IMR-90 (cell line): ENCODE measurements at regions not wholly inside any gene's neighbourhood (a gene's known extent, or its start where the extent isn't known, plus 50 kb on each side); places are given as distances from the start of the nearest gene placed in this dataset.
A peak's percentile ranks its signal among the peaks of the same experiment; 100 is the strongest.

ENCODE experiments used
- ATAC-seq: fragments of 200-7000 bp; cut with Tn5 transposase; 2 replicates; pipeline ENCODE4 v1.9.1; 2020; ENCODE audit warnings: low read depth, mild to moderate bottlenecking, moderate library complexity
- BruUV-seq: library from RNA; stranded (reverse); fragments of 400-500 nt; replicated peaks from 2 replicates; lab custom pipeline; 2021; lab: Mats Ljungman, UMichigan
- CTCF ChIA-PET: fragments of 300-600 bp; formaldehyde crosslinking; extraction: SDS; loops from one replicate; lab custom pipeline; 2021; ENCODE audit warnings: antibody characterized with exemption; lab: Yijun Ruan, JAX
- POLR2A ChIA-PET: fragments of 300-600 bp; sonication (Branson Sonifier 250); formaldehyde crosslinking; loops from one replicate; lab custom pipeline; 2022; ENCODE audit warnings: antibody characterized with exemption; ENCODE audit not compliant: unreplicated experiment; lab: Charles Lee
- DNase-seq: peaks from one replicate; pipeline ENCODE4 v3.0.0; 2013
- H2AFZ ChIP-seq: replicated peaks from 2 replicates; pipeline ENCODE3; 2013; ENCODE audit warnings: low read length, mild to moderate bottlenecking; ENCODE audit not compliant: poor library complexity
- H2AK5ac ChIP-seq: 2 replicates; pipeline ENCODE4 v1.6.1; 2013; ENCODE audit warnings: low read depth, low read length, inconsistent platforms
- H2AK9ac ChIP-seq: replicated peaks from 2 replicates; pipeline ENCODE3; 2013; ENCODE audit warnings: mild to moderate bottlenecking, low read depth, low read length, moderate library complexity; ENCODE audit not compliant: poor library complexity
- H2BK120ac ChIP-seq: 2 replicates; pipeline ENCODE4 v1.6.1; 2013; ENCODE audit warnings: low read depth, low read length, inconsistent platforms
- H2BK15ac ChIP-seq: 3 replicates; pipeline ENCODE4 v1.6.1; 2013; ENCODE audit warnings: low read depth, low read length, inconsistent platforms
- H2BK20ac ChIP-seq: 2 replicates; pipeline ENCODE4 v1.6.1; 2013; ENCODE audit warnings: low read depth, mild to moderate bottlenecking, inconsistent platforms, low read length, moderate library complexity
- H2BK5ac ChIP-seq: 2 replicates; pipeline ENCODE4 v1.6.1; 2013; ENCODE audit warnings: mild to moderate bottlenecking, low read depth, low read length, inconsistent platforms; ENCODE audit not compliant: poor library complexity, severe bottlenecking
- H3K14ac ChIP-seq: replicated peaks from 2 replicates; pipeline ENCODE4 v1.6.1; 2013; ENCODE audit warnings: low read depth, low read length, inconsistent platforms
- H3K18ac ChIP-seq: 2 replicates; pipeline ENCODE4 v1.6.1; 2013; ENCODE audit warnings: low read depth, low read length, control low read depth
- H3K23ac ChIP-seq: 2 replicates; pipeline ENCODE4 v1.6.1; 2013; ENCODE audit warnings: low read depth, low read length, inconsistent platforms
- H3K27ac ChIP-seq: 2 replicates; pipeline ENCODE4 v1.5.1; 2013; ENCODE audit warnings: mild to moderate bottlenecking, control low read depth, low read length; ENCODE audit not compliant: insufficient read depth
- H3K27me3 ChIP-seq: 2 replicates; pipeline ENCODE4 v1.6.1; 2013; ENCODE audit warnings: low read length; ENCODE audit not compliant: control insufficient read depth, insufficient read depth
- H3K36me3 ChIP-seq: 2 replicates; pipeline ENCODE4 v1.6.1; 2013; ENCODE audit warnings: low read length, mixed read lengths; ENCODE audit not compliant: control insufficient read depth, insufficient read depth
- H3K4ac ChIP-seq: 2 replicates; pipeline ENCODE4 v1.6.1; 2013; ENCODE audit warnings: low read depth, low read length, inconsistent platforms
- H3K4me1 ChIP-seq: 2 replicates; pipeline ENCODE4 v1.6.1; 2013; ENCODE audit warnings: low read length, mixed read lengths; ENCODE audit not compliant: control insufficient read depth, insufficient read depth
- H3K4me2 ChIP-seq: 2 replicates; pipeline ENCODE4 v1.6.1; 2013; ENCODE audit warnings: low read depth, mild to moderate bottlenecking, control low read depth, low read length, moderate library complexity
- H3K4me3 ChIP-seq: 2 replicates; pipeline ENCODE4 v1.5.1; 2013; ENCODE audit warnings: low read depth, mild to moderate bottlenecking, control low read depth, low read length, moderate library complexity; ENCODE audit not compliant: insufficient read depth
- H3K56ac ChIP-seq: 2 replicates; pipeline ENCODE4 v1.6.1; 2013; ENCODE audit warnings: low read length, inconsistent platforms; ENCODE audit not compliant: insufficient read depth; ENCODE audit errors: extremely low read depth
- H3K79me1 ChIP-seq, 2 experiments: 2 replicates each; pipeline ENCODE4 v1.6.1; 2013; ENCODE audit warnings: low read length in 2 of 2, inconsistent platforms in 1 of 2, low read depth in 1 of 2
- H3K9ac ChIP-seq: 2 replicates; pipeline ENCODE4 v1.6.1; 2013; ENCODE audit warnings: low read depth, low read length, control low read depth
- H3K9me1 ChIP-seq: 2 replicates; pipeline ENCODE4 v1.6.1; 2013; ENCODE audit warnings: low read length, inconsistent platforms; ENCODE audit not compliant: insufficient read depth
- H3K9me3 ChIP-seq: 2 replicates; pipeline ENCODE4 v1.6.1; 2013; ENCODE audit warnings: low read length; ENCODE audit not compliant: control insufficient read depth, insufficient read depth
- H4K20me1 ChIP-seq: 2 replicates; pipeline ENCODE4 v1.6.1; 2013; ENCODE audit warnings: low read length, inconsistent platforms; ENCODE audit not compliant: insufficient read depth
- H4K5ac ChIP-seq: 2 replicates; pipeline ENCODE4 v1.6.1; 2013; ENCODE audit warnings: mild to moderate bottlenecking, low read depth, low read length, control low read depth
- H4K8ac ChIP-seq, 2 experiments: 2 replicates each; pipeline ENCODE4 v1.6.1; 2013; ENCODE audit warnings: low read depth in 2 of 2, low read length in 2 of 2, control low read depth in 1 of 2, inconsistent platforms in 1 of 2
- H4K91ac ChIP-seq: 2 replicates; pipeline ENCODE4 v1.6.1; 2013; ENCODE audit warnings: low read depth, low read length, inconsistent platforms; ENCODE audit not compliant: insufficient read depth
- CEBPB ChIP-seq: IDR thresholded peaks from 2 replicates; pipeline ENCODE4 v1.6.1; 2012; ENCODE audit warnings: low read depth, low read length, improper control_type of control experiment
- CHD1 ChIP-seq: IDR thresholded peaks from 2 replicates; pipeline ENCODE4 v1.6.1; 2012; ENCODE audit warnings: low read depth, low read length, improper control_type of control experiment
- FOS ChIP-seq: fragments of 150-350 bp; IDR thresholded peaks from 2 replicates; pipeline ENCODE4 v1.6.1; 2016; ENCODE audit warnings: low read depth, low read length
- MAFK ChIP-seq: IDR thresholded peaks from 2 replicates; pipeline ENCODE4 v1.6.1; 2012; ENCODE audit warnings: low read depth, low read length, improper control_type of control experiment
- MAZ ChIP-seq: IDR thresholded peaks from 2 replicates; pipeline ENCODE4 v1.6.1; 2012; ENCODE audit warnings: low read depth, mild to moderate bottlenecking, low read length, improper control_type of control experiment, moderate library complexity, borderline replicate concordance
- MXI1 ChIP-seq: IDR thresholded peaks from 2 replicates; pipeline ENCODE4 v1.6.1; 2012; ENCODE audit warnings: low read depth, mild to moderate bottlenecking, low read length, moderate library complexity, borderline replicate concordance
- NFE2L2 ChIP-seq: fragments of 150-350 bp; IDR thresholded peaks from 2 replicates; pipeline ENCODE4 v1.6.1; 2016; ENCODE audit warnings: low read depth, mild to moderate bottlenecking, low read length
- POLR2A ChIP-seq: IDR thresholded peaks from 2 replicates; pipeline ENCODE4 v1.6.1; 2012; ENCODE audit warnings: mild to moderate bottlenecking, low read depth, low read length
- RCOR1 ChIP-seq: IDR thresholded peaks from 2 replicates; pipeline ENCODE4 v1.6.1; 2012; ENCODE audit warnings: mild to moderate bottlenecking, low read length, improper control_type of control experiment; ENCODE audit not compliant: insufficient replicate concordance
- SMC3 ChIP-seq: fragments of 150-350 bp; IDR thresholded peaks from 2 replicates; pipeline ENCODE4 v1.6.1; 2016; ENCODE audit warnings: low read depth, mild to moderate bottlenecking, antibody characterized with exemption, low read length, moderate library complexity
- WGBS, 2 experiments: methylation state at CpG; one replicate each; pipeline versions ENCODE4 v1.1.5 to v1.1.7; 2013; ENCODE audit warnings: missing lambda C conversion rate in 2 of 2; ENCODE audit not compliant: insufficient read length in 1 of 2; ENCODE audit errors: extremely low coverage in 2 of 2; 5-methylcytosine and 5-hydroxymethylcytosine counted together
- dilution Hi-C: fragments of 300-500 bp; cut with HindIII; formaldehyde crosslinking; loops from one replicate; pipeline ENCODE4 v1.14.3; 2018; ENCODE audit warnings: low sequenced_read_pairs; ENCODE audit not compliant: unreplicated experiment
- in situ Hi-C: fragments of 300-500 bp; cut with MboI; formaldehyde crosslinking; loops from 3 replicates; pipeline ENCODE4 v1.14.3; 2019; ENCODE audit warnings: low sequenced_read_pairs, inconsistent platforms, mixed read lengths
- intact Hi-C: fragments of 100-400 bp; cut with micrococcal nuclease; formaldehyde crosslinking; loops from 2 replicates; pipeline ENCODE4 v1.10.0; 2022
- TF ChIP-seq, protein P1 (sequence below): fragments of 150-350 bp; IDR thresholded peaks from 2 replicates; pipeline ENCODE4 v1.6.1; 2016; ENCODE audit warnings: low read depth, mild to moderate bottlenecking, low read length, moderate library complexity, borderline replicate concordance
- TF ChIP-seq, protein P2 (sequence below): conservative IDR thresholded peaks from 2 replicates; pipeline ENCODE4 v1.5.1; 2012; ENCODE audit warnings: mild to moderate bottlenecking, low read depth, low read length, improper control_type of control experiment

- DNase-seq (no peak), ATAC-seq (no peak)
- CTCF ChIA-PET = no interaction called here
These were observed 180.1 kb downstream of the HS3ST3A1 start for GRCh38 chr17:13421581-13422130.

More at GRCh38 chr17:13421581-13422130, 180.1 kb downstream of the HS3ST3A1 start:
- Histone ChIP-seq H3K23ac (no peak overlapping the region), H3K9me3 (no peaks in the 10 kb centered on the region), H3K9ac (no peak overlapping the region), H4K5ac (peak overlapping the region; percentile 73; the same call in 1 of the 2 replicates), H3K4ac (no peak overlapping the region), H2BK120ac (peak overlapping the region; percentile 24), H3K56ac (no peak overlapping the region), H3K4me3 (no peak overlapping the region), H4K20me1 (no peaks in the 10 kb centered on the region), H3K36me3 (no peaks in the 10 kb centered on the region), H3K14ac (no peak overlapping the region), H2AFZ (no peak overlapping the region), H3K79me1 (no peaks in the 10 kb centered on the region), H4K91ac (no peak overlapping the region), H2AK5ac (no peak overlapping the region), H4K8ac (peak overlapping the region in 1 of 2 experiments; percentile 2; a peak in 1 of 4 replicates), H3K9me1 (peaks cover 11% of the 10 kb centered on the region), H2BK20ac (peak overlapping the region; percentile 44), H3K18ac (peak overlapping the region; percentile 88; the same call in 1 of the 2 replicates), H2BK5ac (peak overlapping the region; percentile 21), H3K4me1 (peaks cover 16% of the 10 kb centered on the region), H3K4me2 (no peak overlapping the region), H3K27me3 (no peaks in the 10 kb centered on the region), H3K27ac (no peak overlapping the region), H2AK9ac (no peak overlapping the region), H2BK15ac (peak overlapping the region; percentile 15; the same call in 1 of the 3 replicates)
- POLR2A ChIA-PET = no interaction called here
- intact Hi-C loops (no loop called here), in situ Hi-C loops (no loop called here), dilution Hi-C loops (no loop called here)
- no peak for TF ChIP-seq MXI1
- no peak for TF ChIP-seq FOS
- TF ChIP-seq SMC3 = no peak
- TF ChIP-seq, protein P1, sequence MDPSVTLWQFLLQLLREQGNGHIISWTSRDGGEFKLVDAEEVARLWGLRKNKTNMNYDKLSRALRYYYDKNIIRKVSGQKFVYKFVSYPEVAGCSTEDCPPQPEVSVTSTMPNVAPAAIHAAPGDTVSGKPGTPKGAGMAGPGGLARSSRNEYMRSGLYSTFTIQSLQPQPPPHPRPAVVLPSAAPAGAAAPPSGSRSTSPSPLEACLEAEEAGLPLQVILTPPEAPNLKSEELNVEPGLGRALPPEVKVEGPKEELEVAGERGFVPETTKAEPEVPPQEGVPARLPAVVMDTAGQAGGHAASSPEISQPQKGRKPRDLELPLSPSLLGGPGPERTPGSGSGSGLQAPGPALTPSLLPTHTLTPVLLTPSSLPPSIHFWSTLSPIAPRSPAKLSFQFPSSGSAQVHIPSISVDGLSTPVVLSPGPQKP = no peak
- no peak for TF ChIP-seq RCOR1
- TF ChIP-seq MAZ = no peak
- TF ChIP-seq NFE2L2 = no peak
- no peak for TF ChIP-seq CHD1
- TF ChIP-seq MAFK = no peak
- no peak for TF ChIP-seq POLR2A
- TF ChIP-seq, protein P2, sequence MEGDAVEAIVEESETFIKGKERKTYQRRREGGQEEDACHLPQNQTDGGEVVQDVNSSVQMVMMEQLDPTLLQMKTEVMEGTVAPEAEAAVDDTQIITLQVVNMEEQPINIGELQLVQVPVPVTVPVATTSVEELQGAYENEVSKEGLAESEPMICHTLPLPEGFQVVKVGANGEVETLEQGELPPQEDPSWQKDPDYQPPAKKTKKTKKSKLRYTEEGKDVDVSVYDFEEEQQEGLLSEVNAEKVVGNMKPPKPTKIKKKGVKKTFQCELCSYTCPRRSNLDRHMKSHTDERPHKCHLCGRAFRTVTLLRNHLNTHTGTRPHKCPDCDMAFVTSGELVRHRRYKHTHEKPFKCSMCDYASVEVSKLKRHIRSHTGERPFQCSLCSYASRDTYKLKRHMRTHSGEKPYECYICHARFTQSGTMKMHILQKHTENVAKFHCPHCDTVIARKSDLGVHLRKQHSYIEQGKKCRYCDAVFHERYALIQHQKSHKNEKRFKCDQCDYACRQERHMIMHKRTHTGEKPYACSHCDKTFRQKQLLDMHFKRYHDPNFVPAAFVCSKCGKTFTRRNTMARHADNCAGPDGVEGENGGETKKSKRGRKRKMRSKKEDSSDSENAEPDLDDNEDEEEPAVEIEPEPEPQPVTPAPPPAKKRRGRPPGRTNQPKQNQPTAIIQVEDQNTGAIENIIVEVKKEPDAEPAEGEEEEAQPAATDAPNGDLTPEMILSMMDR = no peak
- no peak for TF ChIP-seq CEBPB
- WGBS, 2 experiments = no CpG with 5 or more reads among the region's 2 CpGs
- no TSS peak for BruUV-seq
